GM12878 (cell line): ENCODE measurements at regions not wholly inside any gene's neighbourhood (a gene's known extent, or its start where the extent isn't known, plus 50 kb on each side); places are given as distances from the start of the nearest gene placed in this dataset.

Experiments
- ATAC-seq: fragments of 200-7000 bp; cut with Tn5 transposase; 3 replicates; pipeline ENCODE4 v1.9.1; 2020; ENCODE audit warnings: mild to moderate bottlenecking, moderate library complexity
- BruUV-seq: library from RNA; stranded (reverse); fragments of 400-500 nt; replicated peaks from 2 replicates; lab custom pipeline; 2021; lab: Mats Ljungman, UMichigan
- CTCF ChIA-PET: fragments of 300-600 bp; sonication (Branson Sonifier 250); formaldehyde crosslinking; extraction: SDS; loops from one replicate; lab custom pipeline; 2021; ENCODE audit warnings: inconsistent platforms; lab: Yijun Ruan, JAX
- POLR2A ChIA-PET: fragments of 350-600 bp; formaldehyde crosslinking; extraction: SDS; loops from one replicate; lab custom pipeline; 2021; ENCODE audit warnings: inconsistent platforms; lab: Charles Lee
- RAD21 ChIA-PET: fragments of 300-600 bp; sonication (Branson Sonifier 250); formaldehyde crosslinking; loops from one replicate; lab custom pipeline; 2023; ENCODE audit warnings: antibody characterized with exemption; ENCODE audit not compliant: unreplicated experiment; lab: Charles Lee
- SMC1A ChIA-PET: fragments of 300-600 bp; sonication (Branson Sonifier 250); formaldehyde crosslinking; loops from one replicate; lab custom pipeline; 2023; ENCODE audit not compliant: unreplicated experiment, uncharacterized antibody; lab: Charles Lee
- DNase-seq: peaks from one replicate; pipeline ENCODE4 v3.0.0-alpha.2; 2011; ENCODE audit warnings: low read depth, low spot score
- FAIRE-seq: peaks from 3 replicates; lab custom pipeline; 2011; peaks lifted over from hg19 to GRCh38; lab: Jason Lieb, UNC
- H2AFZ ChIP-seq: 2 replicates; pipeline ENCODE4 v1.6.0; 2011; ENCODE audit warnings: low read depth, low read length, control low read depth; ENCODE audit not compliant: control insufficient read depth
- H3K27ac ChIP-seq: 2 replicates; pipeline ENCODE4 v1.5.1; 2011; ENCODE audit warnings: control low read depth; ENCODE audit not compliant: control insufficient read depth, insufficient read depth
- H3K27me3 ChIP-seq, 2 experiments: replicated peaks in 1 of 2; 2 replicates each; pipeline versions ENCODE4 v1.6.0 to v1.6.1; 2011; ENCODE audit warnings: low read length in 1 of 2; ENCODE audit not compliant: control insufficient read depth in 2 of 2, insufficient read depth in 2 of 2
- H3K36me3 ChIP-seq, 2 experiments: 2 replicates each; pipeline ENCODE4 v1.5.1; 2011; ENCODE audit warnings: low read length in 1 of 2; ENCODE audit not compliant: control insufficient read depth in 2 of 2, insufficient read depth in 2 of 2
- H3K4me1 ChIP-seq: 2 replicates; pipeline ENCODE4 v1.6.1; 2011; ENCODE audit warnings: mild to moderate bottlenecking, low read length, moderate library complexity, mixed read lengths; ENCODE audit not compliant: control insufficient read depth, insufficient read depth
- H3K4me2 ChIP-seq: 2 replicates; pipeline ENCODE4 v1.6.0; 2011; ENCODE audit warnings: control low read depth; ENCODE audit not compliant: control insufficient read depth, insufficient read depth
- H3K4me3 ChIP-seq: fragments of 200-600 bp; sonication (generic); 2 replicates; pipeline ENCODE4 v1.5.1; 2016
- H3K79me2 ChIP-seq: 2 replicates; pipeline ENCODE4 v1.6.0; 2011; ENCODE audit warnings: low read length; ENCODE audit not compliant: control insufficient read depth, insufficient read depth
- H3K9ac ChIP-seq: 2 replicates; pipeline ENCODE4 v1.8.0; 2011; ENCODE audit warnings: low read length, control low read depth, mixed read lengths; ENCODE audit not compliant: control insufficient read depth, insufficient read depth
- H3K9me3 ChIP-seq: replicated peaks from 3 replicates; pipeline ENCODE4 v1.5.1; 2011; ENCODE audit warnings: mild to moderate bottlenecking, low read length; ENCODE audit not compliant: control insufficient read depth, insufficient read depth
- H4K20me1 ChIP-seq: 2 replicates; pipeline ENCODE4 v1.6.0; 2011; ENCODE audit not compliant: control insufficient read depth, insufficient read depth
- ATF7 ChIP-seq: fragments of 450-650 bp; IDR thresholded peaks from 2 replicates; pipeline ENCODE4 v1.6.1; 2016; ENCODE audit warnings: low read depth, mild to moderate bottlenecking
- BACH1 ChIP-seq: fragments of 450-650 bp; IDR thresholded peaks from 2 replicates; pipeline ENCODE4 v1.6.1; 2017; ENCODE audit warnings: mild to moderate bottlenecking, borderline replicate concordance
- BCL11A ChIP-seq: IDR thresholded peaks from 2 replicates; pipeline ENCODE4 v1.6.1; 2011; ENCODE audit warnings: low read depth, low read length
- BHLHE40 ChIP-seq, 2 experiments: fragments of 450-650 bp in 1 of 2; IDR thresholded peaks; 2 replicates each; pipeline ENCODE4 v1.6.1; 2011 to 2017; ENCODE audit warnings: low read depth in 2 of 2, borderline replicate concordance in 1 of 2, improper control_type of control experiment in 1 of 2, low read length in 1 of 2, mild to moderate bottlenecking in 1 of 2
- CREB1 ChIP-seq: IDR thresholded peaks from 2 replicates; pipeline ENCODE4 v1.6.1; 2012; ENCODE audit warnings: low read depth, mild to moderate bottlenecking, inconsistent platforms
- FOXM1 ChIP-seq: IDR thresholded peaks from 2 replicates; pipeline ENCODE4 v1.6.1; 2012; ENCODE audit warnings: low read depth, mild to moderate bottlenecking, inconsistent platforms, low read length, moderate library complexity
- HDAC6 ChIP-seq: fragments of 200-600 bp; sonication (generic); IDR thresholded peaks from one replicate; pipeline ENCODE4 v1.8.0; 2017; ENCODE audit warnings: antibody characterized with exemption; ENCODE audit not compliant: unreplicated experiment
- MYC ChIP-seq: IDR thresholded peaks from 2 replicates; pipeline ENCODE4 v1.6.1; 2011; ENCODE audit warnings: mild to moderate bottlenecking, low read length, moderate library complexity, inconsistent platforms; ENCODE audit not compliant: insufficient read depth, insufficient replicate concordance, insufficient read length, severe bottlenecking
- NBN ChIP-seq: fragments of 450-650 bp; IDR thresholded peaks from 2 replicates; pipeline ENCODE4 v1.6.1; 2016
- RAD21 ChIP-seq: IDR thresholded peaks from 2 replicates; pipeline ENCODE4 v1.6.1; 2011; ENCODE audit warnings: mild to moderate bottlenecking, low read depth, low read length, moderate library complexity; ENCODE audit not compliant: insufficient read depth
- RB1 ChIP-seq: fragments of 450-650 bp; formaldehyde crosslinking; IDR thresholded peaks from 2 replicates; pipeline ENCODE4 v1.6.1; 2017; ENCODE audit warnings: mild to moderate bottlenecking, borderline replicate concordance
- SUZ12 ChIP-seq: fragments of 200-600 bp; sonication (generic); IDR thresholded peaks from one replicate; pipeline ENCODE4 v1.6.1; 2018; ENCODE audit warnings: antibody characterized with exemption, mild to moderate bottlenecking; ENCODE audit not compliant: unreplicated experiment
- WGBS: methylation state at CpG from one replicate; pipeline ENCODE4 v1.1.6; 2016; ENCODE audit warnings: low lambda C conversion rate; ENCODE audit not compliant: insufficient replicate concordance, insufficient coverage; ENCODE audit errors: missing lambda C conversion rate; 5-methylcytosine and 5-hydroxymethylcytosine counted together
- in situ Hi-C: fragments of 300-500 bp; cut with MboI; formaldehyde crosslinking; loops from 9 replicates; pipeline ENCODE4 v1.14.3; 2018; ENCODE audit warnings: mixed read lengths
- intact Hi-C: fragments of 100-400 bp; cut with micrococcal nuclease; formaldehyde crosslinking; loops from one replicate; pipeline ENCODE4 v1.14.2; 2022; ENCODE audit not compliant: unreplicated experiment
- TF ChIP-seq, protein P1 (sequence below): IDR thresholded peaks from 2 replicates; pipeline ENCODE4 v1.6.1; 2012; ENCODE audit warnings: low read depth, low read length, improper control_type of control experiment
- TF ChIP-seq, protein P2 (sequence below): fragments of 450-650 bp; IDR thresholded peaks from 2 replicates; pipeline ENCODE4 v1.6.1; 2017; ENCODE audit warnings: low read depth, mild to moderate bottlenecking, moderate library complexity

DNA sequence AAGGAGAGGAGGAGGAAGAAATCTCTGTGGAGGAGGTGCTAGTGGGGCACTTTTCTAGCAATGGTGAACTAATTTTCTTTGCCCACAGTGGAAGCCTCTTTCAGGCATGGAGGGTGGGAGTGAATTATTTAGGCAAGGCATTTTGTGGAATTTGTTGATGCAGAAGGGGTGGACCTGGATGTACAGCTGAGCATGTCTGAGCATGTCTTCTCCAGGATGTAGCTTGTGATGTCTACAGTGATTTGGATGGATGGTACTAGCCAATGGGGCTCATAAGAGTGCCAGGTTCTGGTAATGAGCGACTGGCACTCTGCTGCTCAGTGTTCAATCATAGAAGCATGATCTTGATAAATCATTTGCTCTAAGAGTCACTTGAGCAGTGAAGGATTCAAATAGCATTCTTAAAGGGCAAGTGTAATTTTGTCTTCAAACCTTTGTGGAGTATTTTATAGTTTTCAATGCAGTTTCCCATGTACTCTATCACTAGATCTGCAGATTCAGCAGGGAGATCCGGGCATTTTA lies 153.9 kb upstream of the LMO4 start:
- no peak overlapping the region for H2AFZ ChIP-seq
- no peaks in the 10 kb centered on the region for H3K4me1 ChIP-seq
- no peak overlapping the region for H3K4me3 ChIP-seq
- no TSS peak for BruUV-seq
- H3K4me2 ChIP-seq: no peak overlapping the region
- FAIRE-seq (no peak), ATAC-seq (no peak)
- in situ Hi-C loops (no loop called here), intact Hi-C loops (no loop called here)
- ChIA-PET CTCF (no interaction called here), SMC1A (interaction anchor here (1.4 kb wide), 1 partner anchor 49 kb away, joined by 3 read pairs; no protein-coding TSS in a partner anchor), RAD21 (no interaction called here), POLR2A (no interaction called here)
- no peak overlapping the region for H3K9ac ChIP-seq
- H3K27me3 ChIP-seq: peaks cover 0 to 2% of the 10 kb centered on the region in 2 experiments; a peak in 2 of 4 replicates
- WGBS: 24% methylated on average over 2 of the region's 2 CpGs
- no peaks in the 10 kb centered on the region for H4K20me1 ChIP-seq
- no peaks in the 10 kb centered on the region for H3K36me3 ChIP-seq
- no peak overlapping the region for H3K27ac ChIP-seq
- H3K79me2 ChIP-seq: no peaks in the 10 kb centered on the region
- no peaks in the 10 kb centered on the region for H3K9me3 ChIP-seq
- no peak for TF ChIP-seq BACH1
- TF ChIP-seq, protein P1, sequence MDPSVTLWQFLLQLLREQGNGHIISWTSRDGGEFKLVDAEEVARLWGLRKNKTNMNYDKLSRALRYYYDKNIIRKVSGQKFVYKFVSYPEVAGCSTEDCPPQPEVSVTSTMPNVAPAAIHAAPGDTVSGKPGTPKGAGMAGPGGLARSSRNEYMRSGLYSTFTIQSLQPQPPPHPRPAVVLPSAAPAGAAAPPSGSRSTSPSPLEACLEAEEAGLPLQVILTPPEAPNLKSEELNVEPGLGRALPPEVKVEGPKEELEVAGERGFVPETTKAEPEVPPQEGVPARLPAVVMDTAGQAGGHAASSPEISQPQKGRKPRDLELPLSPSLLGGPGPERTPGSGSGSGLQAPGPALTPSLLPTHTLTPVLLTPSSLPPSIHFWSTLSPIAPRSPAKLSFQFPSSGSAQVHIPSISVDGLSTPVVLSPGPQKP: no peak
- TF ChIP-seq CREB1: no peak
- no peak for TF ChIP-seq RB1
- no peak for TF ChIP-seq BCL11A
- no peak for TF ChIP-seq SUZ12
- TF ChIP-seq BHLHE40 (IDR thresholded peaks at IDR 0.05; ENCODE audit: borderline replicate concordance in 1 of 2, low read depth in 2 of 2, low read length in 1 of 2): no peak
- no peak for TF ChIP-seq HDAC6
- no peak for TF ChIP-seq MYC
- no peak for TF ChIP-seq FOXM1
- no peak for TF ChIP-seq RAD21
- TF ChIP-seq NBN: no peak
- no peak for TF ChIP-seq ATF7
- TF ChIP-seq, protein P2, sequence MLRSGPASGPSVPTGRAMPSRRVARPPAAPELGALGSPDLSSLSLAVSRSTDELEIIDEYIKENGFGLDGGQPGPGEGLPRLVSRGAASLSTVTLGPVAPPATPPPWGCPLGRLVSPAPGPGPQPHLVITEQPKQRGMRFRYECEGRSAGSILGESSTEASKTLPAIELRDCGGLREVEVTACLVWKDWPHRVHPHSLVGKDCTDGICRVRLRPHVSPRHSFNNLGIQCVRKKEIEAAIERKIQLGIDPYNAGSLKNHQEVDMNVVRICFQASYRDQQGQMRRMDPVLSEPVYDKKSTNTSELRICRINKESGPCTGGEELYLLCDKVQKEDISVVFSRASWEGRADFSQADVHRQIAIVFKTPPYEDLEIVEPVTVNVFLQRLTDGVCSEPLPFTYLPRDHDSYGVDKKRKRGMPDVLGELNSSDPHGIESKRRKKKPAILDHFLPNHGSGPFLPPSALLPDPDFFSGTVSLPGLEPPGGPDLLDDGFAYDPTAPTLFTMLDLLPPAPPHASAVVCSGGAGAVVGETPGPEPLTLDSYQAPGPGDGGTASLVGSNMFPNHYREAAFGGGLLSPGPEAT: no peak
- TF ChIP-seq, all 136 proteins: peak for 0
- DNase-seq: no peak
